HG03457 (cell line): ENCODE measurements at regions not wholly inside any gene's neighbourhood (a gene's known extent, or its start where the extent isn't known, plus 50 kb on each side); places are given as distances from the start of the nearest gene placed in this dataset.

Source experiments
- ATAC-seq: cut with Tn5 transposase; IDR thresholded peaks from one replicate; pipeline ENCODE4 v1.9.1; 2021; ENCODE audit warnings: moderate number of reproducible peaks; ENCODE audit not compliant: unreplicated experiment

DNA sequence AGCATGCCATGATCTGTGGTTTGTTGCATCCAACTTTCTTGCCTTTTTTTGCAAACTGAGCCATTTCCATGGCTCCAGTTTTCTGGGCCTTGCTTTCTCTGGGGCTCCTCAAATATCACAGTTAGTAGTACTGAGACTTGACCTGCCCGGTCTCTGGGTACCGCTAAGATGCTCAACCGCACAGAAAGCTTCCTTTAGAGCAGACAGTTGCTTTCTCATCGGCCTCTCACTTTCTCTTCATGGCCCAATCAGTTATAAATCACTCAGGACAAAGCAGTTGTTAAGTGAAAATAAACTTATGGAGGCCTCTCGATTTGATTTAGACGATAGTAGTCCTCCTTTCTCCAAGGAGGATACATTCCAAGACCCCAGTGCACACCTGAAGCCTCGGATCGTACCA lies 141.2 kb upstream of the ASB18 start:
- ATAC-seq: no peak

- no peak for ATAC-seq
These were observed 143.9 kb upstream of the ASB18 start for GRCh38 chr2:236408090-236408489.

DNA sequence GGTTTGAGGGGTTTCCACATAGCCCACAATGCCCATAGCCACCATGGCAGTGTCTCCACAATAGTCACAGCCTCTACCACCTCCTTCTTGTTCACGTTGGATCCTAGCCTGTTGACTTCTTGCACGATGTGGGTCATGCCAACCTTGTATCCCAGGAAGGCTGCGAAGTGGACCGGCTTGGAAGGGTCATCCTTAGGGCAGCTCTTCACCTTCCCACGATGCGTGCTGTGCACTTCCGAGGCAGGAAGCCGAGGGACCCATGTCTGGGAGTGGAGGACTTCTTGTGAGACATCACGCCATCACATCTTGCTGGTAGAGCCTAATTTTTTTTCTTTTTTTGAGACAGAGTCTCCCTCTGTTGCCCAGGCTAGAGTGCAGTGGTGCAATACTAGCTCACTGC lies 144.6 kb upstream of the ASB18 start:
- no peak for ATAC-seq

GRCh38 chr2:236415684-236416444 lies 151.7 kb upstream of the ASB18 start:
- no peak for ATAC-seq

DNA sequence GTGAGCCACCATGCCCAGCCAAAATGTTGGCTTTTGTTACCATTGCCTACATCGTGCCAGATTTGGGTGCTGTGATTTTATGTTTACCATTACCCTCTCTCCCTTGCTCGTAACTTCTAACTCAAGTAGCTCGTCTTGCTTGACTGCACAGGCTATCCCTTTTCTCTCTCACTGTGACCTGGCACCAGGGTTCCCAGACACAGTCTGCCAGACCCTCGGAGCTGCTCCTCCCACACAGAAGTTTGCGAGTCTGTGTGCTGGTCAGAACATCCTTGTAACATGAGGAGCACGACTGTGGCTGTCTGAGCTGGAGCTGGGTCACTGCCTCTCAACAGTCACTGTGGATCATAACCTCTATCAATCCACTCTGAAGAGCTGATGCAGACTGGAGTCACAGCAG lies 152.5 kb upstream of the ACKR3 start:
- ATAC-seq: no peak

DNA sequence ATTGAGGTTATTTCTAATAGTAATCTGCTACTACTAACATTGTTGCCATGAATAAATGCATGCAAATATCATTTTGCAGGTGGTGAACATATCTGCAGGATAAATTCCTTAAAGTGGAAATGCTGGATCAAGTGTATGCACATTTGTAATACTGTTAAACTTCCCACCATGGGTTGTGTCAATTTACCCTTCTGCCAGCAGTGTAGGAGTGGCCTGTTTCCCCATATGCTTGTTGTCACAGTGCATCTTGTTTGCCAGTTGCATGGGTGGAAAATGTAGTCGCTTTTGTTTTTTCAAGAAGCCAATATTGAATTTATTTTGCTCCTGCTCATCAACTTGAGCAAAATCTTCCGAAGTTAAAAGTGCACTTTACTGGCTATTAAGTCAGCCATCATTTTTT lies 139.0 kb upstream of the ACKR3 start:
- no peak for ATAC-seq

- no peak for ATAC-seq
These were observed 135.0 kb upstream of the ACKR3 start for GRCh38 chr2:236434593-236434992.

- ATAC-seq: no peak
These were observed 129.3 kb upstream of the ACKR3 start for GRCh38 chr2:236440110-236440881.

- no peak for ATAC-seq
These were observed 125.4 kb upstream of the ACKR3 start for GRCh38 chr2:236444187-236444586.

DNA sequence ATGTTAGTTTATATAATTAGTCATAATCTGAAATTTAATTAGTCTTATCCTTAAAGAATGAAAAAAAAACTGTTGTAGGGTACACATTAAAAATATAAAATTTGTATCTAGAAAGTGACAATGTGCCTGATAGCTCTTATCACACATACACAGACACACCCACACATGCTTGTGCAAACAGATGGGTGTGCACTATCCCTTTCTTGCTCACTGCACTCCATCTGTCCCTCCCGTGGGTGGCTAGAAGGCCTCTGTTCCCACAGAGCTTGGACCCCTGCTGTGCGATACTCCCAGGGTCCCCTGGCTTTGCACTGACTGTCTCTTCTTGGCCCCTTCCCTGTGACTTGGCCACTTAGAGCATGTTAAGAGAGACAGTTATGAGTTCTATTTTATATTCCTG lies 123.9 kb upstream of the ACKR3 start:
- no peak for ATAC-seq

DNA sequence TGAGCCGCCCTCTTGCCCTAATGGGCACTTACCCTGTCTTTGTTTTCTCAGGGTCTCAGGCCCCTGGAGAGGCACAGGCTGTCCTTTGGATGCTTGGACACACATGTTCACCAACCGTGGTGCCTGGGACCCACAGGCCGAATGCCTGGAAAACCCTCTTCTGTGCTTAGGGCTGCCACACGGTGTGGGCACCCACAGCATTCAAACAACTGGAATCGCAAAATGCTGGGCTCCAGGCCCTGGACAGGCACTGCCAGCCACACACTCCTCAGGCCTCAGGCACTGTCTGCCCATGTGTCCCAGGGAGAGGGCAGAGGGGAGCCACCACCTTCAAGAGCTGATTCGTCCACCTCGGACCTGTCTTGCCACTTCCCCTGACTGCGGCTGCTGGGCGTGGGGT lies 123.1 kb upstream of the ACKR3 start:
- ATAC-seq: no peak

GRCh38 chr2:236449167-236449761 lies 120.4 kb upstream of the ACKR3 start:
- ATAC-seq: no peak

GRCh38 chr2:236452238-236452637 lies 117.4 kb upstream of the ACKR3 start:
- ATAC-seq: no peak

- ATAC-seq: no peak
These were observed 115.5 kb upstream of the ACKR3 start for GRCh38 chr2:236454076-236454475.

- no peak for ATAC-seq
These were observed 110.2 kb upstream of the ACKR3 start for GRCh38 chr2:236459393-236459792.

DNA sequence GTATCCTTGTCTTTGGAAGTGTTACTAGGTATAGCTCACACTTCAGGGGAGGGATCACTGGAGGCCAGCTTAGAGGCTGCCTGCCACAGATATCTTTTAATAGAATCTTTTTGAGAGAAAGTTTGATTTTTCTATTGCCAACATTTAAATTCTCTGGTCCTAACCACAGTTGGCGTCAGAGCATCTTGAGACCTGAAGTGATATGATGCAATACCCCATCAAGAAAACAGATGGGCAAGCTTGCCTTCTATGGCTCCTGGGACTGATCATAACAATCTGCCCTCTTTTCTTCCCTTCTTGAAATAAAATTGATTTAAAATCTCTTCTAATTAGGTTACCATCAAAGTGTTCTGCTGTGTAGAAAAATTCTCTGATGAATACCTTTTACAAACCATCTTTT lies 105.5 kb upstream of the ACKR3 start:
- ATAC-seq: no peak

DNA sequence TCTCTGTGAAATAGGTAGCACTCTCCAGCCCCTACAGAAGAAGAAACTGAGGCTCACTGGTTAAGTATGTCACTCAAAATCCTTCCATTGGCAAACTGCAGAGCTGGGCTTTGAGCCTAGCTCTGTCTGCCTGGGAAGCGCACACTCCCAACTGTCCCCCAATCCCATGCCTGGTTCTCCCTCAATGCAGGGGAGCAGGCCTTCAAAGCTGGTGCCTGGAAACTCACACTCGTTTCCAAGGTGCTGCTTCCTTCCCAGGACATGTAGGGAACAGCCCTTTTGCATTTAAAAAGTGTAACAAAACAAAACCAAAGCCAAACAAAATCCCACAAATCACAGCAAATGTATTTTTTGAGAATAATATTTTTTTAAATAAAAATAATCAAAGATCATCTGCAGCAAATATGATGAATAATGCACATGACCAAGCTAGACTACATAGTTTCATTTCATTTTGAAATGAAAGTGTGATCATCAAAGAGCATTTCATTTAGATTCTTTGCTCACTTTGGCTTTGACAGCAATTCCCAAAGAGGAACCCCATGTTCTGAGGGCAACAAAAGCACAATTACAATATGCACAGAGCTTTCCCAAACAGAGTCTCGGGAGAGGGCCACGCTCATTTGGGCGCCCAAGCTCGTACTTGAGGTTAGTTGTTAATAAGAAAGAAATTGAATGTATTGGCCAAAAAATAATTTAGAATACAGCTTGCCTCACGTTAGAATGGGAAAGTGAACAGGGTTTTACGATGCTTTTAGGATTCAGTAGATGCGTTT lies 96.7 kb upstream of the ACKR3 start:
- ATAC-seq: no peak

GRCh38 chr2:236473691-236474090 lies 95.9 kb upstream of the ACKR3 start:
- ATAC-seq: no peak

GRCh38 chr2:236479814-236480213 lies 89.8 kb upstream of the ACKR3 start:
- no peak for ATAC-seq

DNA sequence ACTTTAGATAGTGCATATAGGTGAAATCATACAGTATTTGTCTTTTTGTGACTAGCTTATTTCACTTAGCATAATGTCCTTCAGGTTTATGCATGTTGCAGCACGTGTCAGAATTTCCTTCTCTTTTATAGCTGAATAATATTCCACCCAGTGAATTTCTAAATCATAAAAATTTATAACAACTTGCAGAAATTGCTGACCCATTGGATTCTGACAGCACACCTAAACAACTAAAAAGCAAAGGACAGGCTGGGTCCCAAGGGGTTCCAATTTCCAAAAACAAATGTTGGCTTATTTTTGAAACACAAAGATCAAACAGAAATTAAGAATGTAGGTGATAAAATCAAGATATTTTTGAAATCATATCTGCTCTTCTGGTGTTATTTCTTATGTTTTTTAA lies 86.5 kb upstream of the ACKR3 start:
- ATAC-seq: no peak

DNA sequence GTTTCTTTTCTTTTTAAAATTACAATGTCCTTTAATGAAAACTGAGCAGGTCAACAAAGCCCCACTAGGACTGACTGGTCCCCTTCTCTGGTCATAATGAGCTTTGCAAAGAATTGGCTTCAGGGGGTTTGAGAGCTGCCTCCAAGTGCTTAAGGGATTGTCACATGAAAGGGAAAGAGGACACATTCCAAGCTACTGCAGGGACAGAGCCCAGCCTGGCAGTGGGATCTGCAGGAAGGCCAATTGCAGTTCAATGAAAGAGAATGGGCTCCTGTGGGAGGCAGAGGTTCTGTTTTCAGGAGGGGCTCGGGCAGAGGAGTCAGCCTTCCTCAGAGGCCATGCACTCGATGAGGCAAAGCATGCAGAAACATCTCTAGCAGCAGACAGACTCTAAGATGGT lies 84.1 kb upstream of the ACKR3 start:
- no peak for ATAC-seq
